MM.1S (cell line): ENCODE measurements at regions not wholly inside any gene's neighbourhood (a gene's known extent, or its start where the extent isn't known, plus 50 kb on each side); places are given as distances from the start of the nearest gene placed in this dataset.

ENCODE experiments used
- EZH2 ChIP-seq: fragments of 300-600 bp; sonication (generic); optimal IDR thresholded peaks from 2 replicates; pipeline ENCODE3; 2017; ENCODE audit warnings: low read depth, mild to moderate bottlenecking, antibody characterized with exemption, low read length, mixed read lengths
- TF ChIP-seq, protein P1 (sequence below): fragments of 300-600 bp; sonication (generic); IDR thresholded peaks from 2 replicates; pipeline ENCODE4 v1.5.1; 2016; ENCODE audit warnings: antibody characterized with exemption, low read length, mixed read lengths

DNA sequence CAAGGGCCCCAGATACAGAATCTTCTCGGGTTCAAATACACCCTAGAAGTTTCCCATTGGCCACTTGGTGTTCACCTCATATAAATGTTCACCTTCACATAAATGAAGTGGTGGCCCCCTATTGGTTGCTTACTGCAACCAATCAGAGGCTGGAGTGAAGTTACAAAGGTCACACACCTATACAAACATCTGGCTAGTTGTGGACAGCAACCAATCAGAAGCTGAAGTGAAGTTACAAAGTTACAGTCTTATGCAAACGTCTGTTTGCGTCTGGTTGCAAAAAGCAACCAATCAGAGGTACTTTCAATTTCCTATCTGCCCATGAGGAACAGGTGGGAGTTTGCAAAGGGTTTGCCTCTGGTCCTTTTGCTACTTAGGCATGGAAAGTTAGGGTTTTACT lies 206.5 kb upstream of the BMP2 start:
- TF ChIP-seq, protein P1, sequence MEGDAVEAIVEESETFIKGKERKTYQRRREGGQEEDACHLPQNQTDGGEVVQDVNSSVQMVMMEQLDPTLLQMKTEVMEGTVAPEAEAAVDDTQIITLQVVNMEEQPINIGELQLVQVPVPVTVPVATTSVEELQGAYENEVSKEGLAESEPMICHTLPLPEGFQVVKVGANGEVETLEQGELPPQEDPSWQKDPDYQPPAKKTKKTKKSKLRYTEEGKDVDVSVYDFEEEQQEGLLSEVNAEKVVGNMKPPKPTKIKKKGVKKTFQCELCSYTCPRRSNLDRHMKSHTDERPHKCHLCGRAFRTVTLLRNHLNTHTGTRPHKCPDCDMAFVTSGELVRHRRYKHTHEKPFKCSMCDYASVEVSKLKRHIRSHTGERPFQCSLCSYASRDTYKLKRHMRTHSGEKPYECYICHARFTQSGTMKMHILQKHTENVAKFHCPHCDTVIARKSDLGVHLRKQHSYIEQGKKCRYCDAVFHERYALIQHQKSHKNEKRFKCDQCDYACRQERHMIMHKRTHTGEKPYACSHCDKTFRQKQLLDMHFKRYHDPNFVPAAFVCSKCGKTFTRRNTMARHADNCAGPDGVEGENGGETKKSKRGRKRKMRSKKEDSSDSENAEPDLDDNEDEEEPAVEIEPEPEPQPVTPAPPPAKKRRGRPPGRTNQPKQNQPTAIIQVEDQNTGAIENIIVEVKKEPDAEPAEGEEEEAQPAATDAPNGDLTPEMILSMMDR, result peak; percentile 8; the same call in 1 of the 2 replicates
- TF ChIP-seq EZH2, result no peak
